ENCODE measurements at regions not wholly inside any gene's neighbourhood (a gene's known extent, or its start where the extent isn't known, plus 50 kb on each side); places are given as distances from the start of the nearest gene placed in this dataset.

DNA sequence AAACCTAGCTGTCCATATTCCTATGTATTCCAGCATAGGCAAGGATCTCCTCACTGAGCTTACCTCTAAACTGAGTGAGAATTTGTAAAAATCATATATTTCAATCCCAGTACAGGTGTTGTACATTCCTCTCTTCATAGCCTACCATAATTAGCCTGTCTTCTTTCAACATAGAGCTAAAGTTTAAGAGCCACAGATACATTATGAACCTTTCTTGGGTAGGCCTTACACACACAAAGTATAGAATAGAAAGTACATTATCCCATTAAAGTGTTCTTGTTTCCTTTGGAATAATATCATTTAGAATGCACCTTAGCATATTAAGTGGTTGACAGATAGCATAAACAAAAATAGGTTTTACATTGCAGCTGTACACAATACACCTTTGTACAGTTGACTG lies 282.1 kb upstream of the TMEM161B start:
- H3F3A ChIP-seq (ENCODE audit: control insufficient read depth, insufficient read depth): no peaks in the 10 kb centered on the region
- peaks cover 5% of the 10 kb centered on the region for H3K4me1 ChIP-seq (ENCODE audit: control insufficient read depth, low read length)
- no peaks in the 10 kb centered on the region for H3K9me3 ChIP-seq (ENCODE audit: control insufficient read depth, insufficient read depth, low read length)
- H3K36me3 ChIP-seq (ENCODE audit: control insufficient read depth, low read length): no peaks in the 10 kb centered on the region
- H3K79me2 ChIP-seq (ENCODE audit: control insufficient read depth, low read length): no peaks in the 10 kb centered on the region
- H3K9me2 ChIP-seq (replicated peaks; ENCODE audit: control insufficient read depth, low read length): no peaks in the 10 kb centered on the region
- no peak overlapping the region for H3K4me3 ChIP-seq (ENCODE audit: low read length)
- H4K20me1 ChIP-seq (ENCODE audit: control insufficient read depth, insufficient read depth, low read depth, low read length): no peaks in the 10 kb centered on the region
- TF ChIP-seq, protein P1, sequence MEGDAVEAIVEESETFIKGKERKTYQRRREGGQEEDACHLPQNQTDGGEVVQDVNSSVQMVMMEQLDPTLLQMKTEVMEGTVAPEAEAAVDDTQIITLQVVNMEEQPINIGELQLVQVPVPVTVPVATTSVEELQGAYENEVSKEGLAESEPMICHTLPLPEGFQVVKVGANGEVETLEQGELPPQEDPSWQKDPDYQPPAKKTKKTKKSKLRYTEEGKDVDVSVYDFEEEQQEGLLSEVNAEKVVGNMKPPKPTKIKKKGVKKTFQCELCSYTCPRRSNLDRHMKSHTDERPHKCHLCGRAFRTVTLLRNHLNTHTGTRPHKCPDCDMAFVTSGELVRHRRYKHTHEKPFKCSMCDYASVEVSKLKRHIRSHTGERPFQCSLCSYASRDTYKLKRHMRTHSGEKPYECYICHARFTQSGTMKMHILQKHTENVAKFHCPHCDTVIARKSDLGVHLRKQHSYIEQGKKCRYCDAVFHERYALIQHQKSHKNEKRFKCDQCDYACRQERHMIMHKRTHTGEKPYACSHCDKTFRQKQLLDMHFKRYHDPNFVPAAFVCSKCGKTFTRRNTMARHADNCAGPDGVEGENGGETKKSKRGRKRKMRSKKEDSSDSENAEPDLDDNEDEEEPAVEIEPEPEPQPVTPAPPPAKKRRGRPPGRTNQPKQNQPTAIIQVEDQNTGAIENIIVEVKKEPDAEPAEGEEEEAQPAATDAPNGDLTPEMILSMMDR (IDR thresholded peaks at IDR 0.05; ENCODE audit: low read depth, low read length, poor library complexity, severe bottlenecking): no peak
- TF ChIP-seq EZH2phosphoT487 (IDR thresholded peaks at IDR 0.05; ENCODE audit: borderline replicate concordance, low read length): no peak
- H3K27me3 ChIP-seq (ENCODE audit: control insufficient read depth, low read length): no peaks in the 10 kb centered on the region
- no peak overlapping the region for H3K27ac ChIP-seq (ENCODE audit: low read depth, low read length)
- no peak overlapping the region for H3K4me2 ChIP-seq (ENCODE audit: low read length)

DNA sequence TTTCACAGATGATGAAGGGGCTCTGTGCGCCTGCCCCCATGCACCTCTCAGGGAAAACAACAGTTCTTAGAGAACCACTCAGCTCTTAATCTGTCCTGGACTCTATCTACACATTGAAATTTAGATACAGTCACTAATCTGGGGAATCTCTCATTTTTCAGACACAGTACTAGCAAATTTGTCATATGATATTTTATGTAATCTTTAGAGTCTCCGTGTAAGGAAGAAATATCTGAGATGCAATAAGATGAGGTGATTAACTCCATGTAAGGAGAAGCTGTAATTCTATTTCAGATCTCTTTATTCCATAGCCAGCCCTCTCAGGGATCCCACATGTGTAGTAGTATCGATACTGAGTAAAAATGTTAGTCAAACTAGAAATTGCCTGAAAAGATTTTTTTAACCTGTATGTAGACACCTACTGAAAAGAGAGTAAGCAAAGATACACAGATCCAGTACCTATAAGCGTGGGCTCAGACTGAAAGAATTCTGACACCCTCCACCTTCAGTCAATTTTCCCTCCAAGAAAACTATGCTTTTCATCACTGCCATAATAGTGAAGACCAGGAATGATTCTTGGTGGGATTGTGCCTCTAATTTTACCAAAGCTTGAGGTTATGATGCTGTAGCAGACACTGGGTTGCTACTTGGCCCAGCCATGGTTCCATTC lies 279.6 kb upstream of the TMEM161B start:
- no peak overlapping the region for H3K4me2 ChIP-seq (ENCODE audit: low read length)
- no peaks in the 10 kb centered on the region for H3K27me3 ChIP-seq (ENCODE audit: control insufficient read depth, low read length)
- no peak overlapping the region for H3K27ac ChIP-seq (ENCODE audit: low read depth, low read length)
- H3K79me2 ChIP-seq (ENCODE audit: control insufficient read depth, low read length): no peaks in the 10 kb centered on the region
- H4K20me1 ChIP-seq (ENCODE audit: control insufficient read depth, insufficient read depth, low read depth, low read length): no peaks in the 10 kb centered on the region
- no peak overlapping the region for H3K4me3 ChIP-seq (ENCODE audit: low read length)
- no peaks in the 10 kb centered on the region for H3K9me3 ChIP-seq (ENCODE audit: control insufficient read depth, insufficient read depth, low read length)
- TF ChIP-seq, protein P1 (IDR thresholded peaks at IDR 0.05; ENCODE audit: low read depth, low read length, poor library complexity, severe bottlenecking): no peak
- no peak for TF ChIP-seq EZH2phosphoT487 (IDR thresholded peaks at IDR 0.05; ENCODE audit: borderline replicate concordance, low read length)
- no peaks in the 10 kb centered on the region for H3K9me2 ChIP-seq (replicated peaks; ENCODE audit: control insufficient read depth, low read length)
- H3K36me3 ChIP-seq (ENCODE audit: control insufficient read depth, low read length): no peaks in the 10 kb centered on the region
- no peaks in the 10 kb centered on the region for H3K4me1 ChIP-seq (ENCODE audit: control insufficient read depth, low read length)
- no peaks in the 10 kb centered on the region for H3F3A ChIP-seq (ENCODE audit: control insufficient read depth, insufficient read depth)

DNA sequence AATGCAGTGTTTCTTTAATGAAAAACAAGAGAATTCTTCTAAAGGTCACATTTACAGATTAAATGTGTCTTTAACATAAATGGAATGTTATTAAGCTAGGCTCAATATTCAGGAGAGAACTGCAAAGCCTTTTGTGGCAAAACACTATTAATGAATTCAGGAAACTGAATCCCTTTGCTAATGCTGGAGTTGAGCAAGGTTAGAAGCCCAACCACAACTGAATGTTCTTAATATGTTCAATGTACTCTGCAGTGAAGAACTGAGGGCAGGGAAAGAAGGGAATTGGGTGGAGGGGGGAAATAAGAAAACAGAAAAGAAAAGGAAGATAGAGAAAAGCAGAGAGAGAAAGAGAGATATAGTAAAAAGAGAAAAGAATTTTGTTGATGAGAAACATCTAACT lies 276.7 kb upstream of the TMEM161B start:
- no peak overlapping the region for H3K27ac ChIP-seq (ENCODE audit: low read depth, low read length)
- no peaks in the 10 kb centered on the region for H3K79me2 ChIP-seq (ENCODE audit: control insufficient read depth, low read length)
- TF ChIP-seq, protein P1 (IDR thresholded peaks at IDR 0.05; ENCODE audit: low read depth, low read length, poor library complexity, severe bottlenecking): no peak
- TF ChIP-seq EZH2phosphoT487 (IDR thresholded peaks at IDR 0.05; ENCODE audit: borderline replicate concordance, low read length): no peak
- H3K27me3 ChIP-seq (ENCODE audit: control insufficient read depth, low read length): no peaks in the 10 kb centered on the region
- no peaks in the 10 kb centered on the region for H3K9me2 ChIP-seq (replicated peaks; ENCODE audit: control insufficient read depth, low read length)
- no peaks in the 10 kb centered on the region for H4K20me1 ChIP-seq (ENCODE audit: control insufficient read depth, insufficient read depth, low read depth, low read length)
- H3K36me3 ChIP-seq (ENCODE audit: control insufficient read depth, low read length): no peaks in the 10 kb centered on the region
- no peak overlapping the region for H3K4me2 ChIP-seq (ENCODE audit: low read length)
- no peaks in the 10 kb centered on the region for H3K4me1 ChIP-seq (ENCODE audit: control insufficient read depth, low read length)
- no peak overlapping the region for H3K4me3 ChIP-seq (ENCODE audit: low read length)
- no peaks in the 10 kb centered on the region for H3K9me3 ChIP-seq (ENCODE audit: control insufficient read depth, insufficient read depth, low read length)
- no peaks in the 10 kb centered on the region for H3F3A ChIP-seq (ENCODE audit: control insufficient read depth, insufficient read depth)

Measured in DOHH2 (cell line).